Stimulated activated naive B cell treated with anti-CD40 and anti-IgM and Interleukin-4, amounts not matched to agents 10 μg/mL and 1 μg/mL and 100 μg/mL, for 72 hours (primary cell): ENCODE measurements at regions not wholly inside any gene's neighbourhood (a gene's known extent, or its start where the extent isn't known, plus 50 kb on each side); places are given as distances from the start of the nearest gene placed in this dataset.

ENCODE experiments used
- ATAC-seq, 2 donors: fragments of 150-1000 bp; cut with Tn5 transposase; replicated peaks; 2 replicates each; pipeline ENCODE4 v1.10.0; 2021; ENCODE audit warnings: moderate library complexity in 1 of 2
- DNase-seq: peaks from one replicate; pipeline ENCODE4 v3.0.0; 2021
- H3K27ac Mint-ChIP-seq: one replicate; pipeline ENCODE4 v1.8.0; 2022; ENCODE audit warnings: mild to moderate bottlenecking, mixed read lengths
- H3K27me3 Mint-ChIP-seq, 2 donors: one replicate each; pipeline ENCODE4 v1.8.0; 2022; ENCODE audit warnings: mixed read lengths in 2 of 2
- H3K36me3 Mint-ChIP-seq, 2 donors: one replicate each; pipeline ENCODE4 v1.8.0; 2022; ENCODE audit warnings: mixed read lengths in 2 of 2, mild to moderate bottlenecking in 1 of 2
- H3K4me1 Mint-ChIP-seq, 2 donors: one replicate each; pipeline ENCODE4 v1.8.0; 2022; ENCODE audit warnings: mixed read lengths in 2 of 2, mild to moderate bottlenecking in 1 of 2
- H3K4me3 Mint-ChIP-seq, 2 donors: one replicate each; pipeline ENCODE4 v1.8.0; 2022; ENCODE audit warnings: mild to moderate bottlenecking in 2 of 2, mixed read lengths in 2 of 2, moderate library complexity in 1 of 2
- H3K9me3 Mint-ChIP-seq, 2 donors: one replicate each; pipeline ENCODE4 v1.8.0; 2022; ENCODE audit warnings: mixed read lengths in 2 of 2, mild to moderate bottlenecking in 1 of 2

DNA sequence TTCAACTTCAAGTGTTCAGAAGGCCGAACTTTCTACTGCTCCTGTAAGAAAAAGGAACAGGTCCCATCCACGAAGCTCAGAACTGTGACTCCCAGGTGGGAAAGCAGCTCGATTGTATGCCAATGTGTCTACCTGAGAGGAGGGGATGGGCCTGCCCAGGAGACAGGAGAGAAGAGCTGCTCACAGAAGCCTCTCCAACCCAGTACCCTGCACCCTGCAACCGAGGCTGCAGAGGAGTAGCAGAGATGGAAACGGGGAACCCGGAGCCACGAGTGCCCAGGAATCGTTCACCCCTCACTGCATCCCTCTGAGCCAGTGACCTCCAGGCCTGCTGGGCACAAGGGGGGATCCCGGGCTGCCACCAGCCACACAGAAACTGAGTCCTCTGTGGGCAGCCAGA lies 86.5 kb upstream of the PRR23E start:
- Mint-ChIP-seq H3K9me3 (peaks cover 3 to 7% of the 10 kb centered on the region in 2 donors), H3K4me1 (no peaks in the 10 kb centered on the region), H3K36me3 (peaks cover 0 to 3% of the 10 kb centered on the region in 2 donors), H3K4me3 (no peak overlapping the region), H3K27ac (no peak overlapping the region), H3K27me3 (peaks cover 5 to 15% of the 10 kb centered on the region in 2 donors)
- DNase-seq (no peak), ATAC-seq (no peak)

DNA sequence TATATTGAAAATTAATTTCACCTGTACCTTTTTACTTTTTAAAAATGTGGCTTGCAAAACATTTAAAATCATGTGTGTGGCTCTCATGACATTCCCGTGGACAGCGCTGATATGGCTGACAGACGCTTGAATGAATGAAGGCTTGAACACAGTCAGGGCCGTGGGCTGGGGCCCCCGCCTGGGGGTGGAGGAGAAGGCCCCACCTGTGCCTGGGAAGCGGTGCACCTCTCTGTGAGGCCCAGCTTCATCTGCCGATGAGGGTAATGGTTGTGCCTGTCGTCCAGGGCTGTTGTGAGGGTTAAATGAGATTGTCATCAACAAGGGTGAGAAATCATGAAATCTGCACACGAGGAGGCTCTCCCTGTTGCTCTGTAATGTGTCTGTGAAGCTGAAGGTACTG lies 85.9 kb upstream of the PRR23E start:
- peaks cover 0 to 4% of the 10 kb centered on the region in 2 donors for H3K36me3 Mint-ChIP-seq
- DNase-seq (no peak), ATAC-seq (no peak)
- H3K4me3 Mint-ChIP-seq = no peak overlapping the region
- no peak overlapping the region for H3K27ac Mint-ChIP-seq
- H3K4me1 Mint-ChIP-seq = no peaks in the 10 kb centered on the region
- H3K9me3 Mint-ChIP-seq = peaks cover 3 to 9% of the 10 kb centered on the region in 2 donors
- peaks cover 5 to 15% of the 10 kb centered on the region in 2 donors for H3K27me3 Mint-ChIP-seq

- H3K27me3 Mint-ChIP-seq = peaks cover 5 to 15% of the 10 kb centered on the region in 2 donors
These were observed 85.2 kb upstream of the PRR23E start for GRCh38 chr3:127107491-127108375.

GRCh38 chr3:127108796-127109195 lies 84.1 kb upstream of the PRR23E start:
- H3K4me1 Mint-ChIP-seq = no peaks in the 10 kb centered on the region
- DNase-seq (no peak), ATAC-seq (no peak)
- H3K27ac Mint-ChIP-seq = no peak overlapping the region
- peaks cover 9 to 15% of the 10 kb centered on the region in 2 donors for H3K9me3 Mint-ChIP-seq
- H3K27me3 Mint-ChIP-seq = peaks cover 5 to 15% of the 10 kb centered on the region in 2 donors
- no peak overlapping the region for H3K4me3 Mint-ChIP-seq
- H3K36me3 Mint-ChIP-seq = peaks cover 0 to 4% of the 10 kb centered on the region in 2 donors

More at GRCh38 chr3:127107491-127108375, 85.2 kb upstream of the PRR23E start:
- H3K27ac Mint-ChIP-seq = no peak overlapping the region
- peaks cover 0 to 4% of the 10 kb centered on the region in 2 donors for H3K36me3 Mint-ChIP-seq
- no peaks in the 10 kb centered on the region for H3K4me1 Mint-ChIP-seq
- ATAC-seq (no peak), DNase-seq (no peak)
- H3K9me3 Mint-ChIP-seq = peaks cover 8 to 14% of the 10 kb centered on the region in 2 donors
- H3K4me3 Mint-ChIP-seq = no peak overlapping the region

DNA sequence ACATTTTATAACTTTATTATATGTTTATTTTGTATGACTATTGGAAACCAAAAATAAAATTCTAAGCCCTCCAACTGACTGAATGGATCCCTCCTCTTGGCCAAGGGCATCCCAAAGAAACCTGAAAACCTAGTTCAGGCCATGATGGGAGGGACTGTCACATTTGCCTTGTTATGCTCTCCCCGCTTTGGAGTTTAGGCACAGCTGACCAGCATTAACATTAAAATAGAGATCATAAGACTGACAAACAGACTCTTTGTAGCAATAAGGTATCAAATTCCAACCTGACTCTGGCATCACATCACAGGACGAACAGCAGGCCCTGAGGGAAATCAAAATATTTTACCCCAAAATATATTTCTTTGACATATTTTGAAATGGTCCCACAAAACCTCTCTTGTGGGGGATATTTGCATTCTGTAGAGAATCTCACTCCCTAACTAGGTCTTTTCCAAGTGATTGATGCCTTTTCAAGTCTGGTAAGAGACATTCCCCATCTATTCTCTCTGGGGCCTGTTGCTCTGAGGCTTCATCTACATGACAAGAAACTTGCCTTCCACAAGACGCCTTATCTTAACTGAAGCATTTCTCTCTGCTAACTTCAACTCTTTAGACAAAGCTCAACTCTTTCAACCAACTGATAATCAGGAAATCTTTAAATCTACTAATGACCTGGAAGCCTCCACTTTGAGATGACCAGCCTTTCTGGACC lies 81.8 kb upstream of the PRR23E start:
- Mint-ChIP-seq H3K4me1 (no peaks in the 10 kb centered on the region), H3K27ac (no peak overlapping the region), H3K36me3 (peaks cover 0 to 4% of the 10 kb centered on the region in 2 donors), H3K4me3 (no peak overlapping the region), H3K27me3 (peaks cover 5 to 10% of the 10 kb centered on the region in 2 donors), H3K9me3 (peaks cover 9 to 15% of the 10 kb centered on the region in 2 donors)
- ATAC-seq = no peak
- no peak for DNase-seq

GRCh38 chr3:127112796-127113570 lies 79.9 kb upstream of the PRR23E start:
- H3K4me3 Mint-ChIP-seq = no peak overlapping the region
- DNase-seq (no peak), ATAC-seq (no peak)
- peaks cover 0 to 4% of the 10 kb centered on the region in 2 donors for H3K36me3 Mint-ChIP-seq
- no peak overlapping the region for H3K27ac Mint-ChIP-seq
- no peaks in the 10 kb centered on the region for H3K4me1 Mint-ChIP-seq
- H3K27me3 Mint-ChIP-seq = peaks cover 5% of the 10 kb centered on the region in 2 donors
- peaks cover 9 to 15% of the 10 kb centered on the region in 2 donors for H3K9me3 Mint-ChIP-seq

DNA sequence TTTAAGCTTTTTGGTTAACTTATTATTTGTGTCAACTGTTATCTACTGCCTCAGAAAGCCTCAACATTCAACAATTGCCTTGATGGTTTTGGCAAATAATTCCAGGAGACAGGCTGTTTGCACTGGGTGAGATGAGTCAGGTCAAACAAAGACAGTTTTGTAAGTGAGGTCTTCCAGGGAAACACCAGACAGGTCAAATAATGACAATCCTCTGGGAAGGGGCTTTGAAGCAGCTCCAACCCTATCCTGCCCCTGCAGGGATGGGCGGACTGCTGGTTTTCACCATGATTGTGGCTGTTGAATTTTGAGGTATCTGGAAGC lies 79.4 kb upstream of the PRR23E start:
- H3K27me3 Mint-ChIP-seq = peaks cover 5% of the 10 kb centered on the region in 2 donors
- peaks cover 0 to 4% of the 10 kb centered on the region in 2 donors for H3K36me3 Mint-ChIP-seq
- ATAC-seq (no peak), DNase-seq (no peak)
- H3K4me1 Mint-ChIP-seq = no peaks in the 10 kb centered on the region
- no peak overlapping the region for H3K27ac Mint-ChIP-seq
- no peak overlapping the region for H3K4me3 Mint-ChIP-seq
- peaks cover 9 to 15% of the 10 kb centered on the region in 2 donors for H3K9me3 Mint-ChIP-seq

- Mint-ChIP-seq H3K27ac (no peak overlapping the region), H3K9me3 (peaks cover 9 to 15% of the 10 kb centered on the region in 2 donors), H3K27me3 (peaks cover 5% of the 10 kb centered on the region in 2 donors), H3K36me3 (peaks cover 0 to 4% of the 10 kb centered on the region in 2 donors), H3K4me3 (no peak overlapping the region), H3K4me1 (no peaks in the 10 kb centered on the region)
- DNase-seq = no peak
- no peak for ATAC-seq
These were observed 78.4 kb upstream of the PRR23E start for GRCh38 chr3:127114337-127115070.

DNA sequence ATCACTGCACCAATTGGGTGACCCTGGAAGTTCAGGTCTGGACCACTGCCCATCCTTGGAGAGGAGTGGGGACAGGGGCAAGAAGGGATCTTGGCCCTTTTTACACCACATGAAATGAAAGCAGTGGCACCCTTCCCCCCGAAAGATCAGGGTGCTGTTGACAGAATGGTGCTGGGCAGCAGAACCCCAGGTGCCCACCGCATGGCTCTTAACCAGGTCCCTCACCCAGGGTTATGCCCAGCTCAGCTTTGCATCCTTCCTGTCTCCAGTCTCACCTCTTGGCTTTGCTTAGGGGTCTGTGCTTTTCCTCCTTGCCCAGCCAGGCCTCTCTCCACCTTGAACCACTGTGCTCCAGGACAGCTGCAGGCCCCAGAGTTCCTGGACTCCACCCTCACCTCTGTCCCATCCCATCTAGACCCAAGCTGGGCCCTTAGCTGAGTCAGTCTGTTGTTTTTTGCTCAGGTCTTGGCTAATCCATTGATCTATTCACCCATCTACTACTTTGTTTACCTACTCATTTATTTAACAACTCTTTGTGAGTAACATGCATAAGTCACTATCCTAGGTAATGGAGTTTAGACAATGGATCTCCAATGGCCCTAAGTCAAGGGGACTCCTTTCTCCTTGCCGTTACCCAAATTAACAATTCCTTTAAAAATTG lies 77.1 kb upstream of the PRR23E start:
- Mint-ChIP-seq H3K4me1 (no peaks in the 10 kb centered on the region), H3K9me3 (peaks cover 9 to 10% of the 10 kb centered on the region in 2 donors), H3K36me3 (peaks cover 0 to 4% of the 10 kb centered on the region in 2 donors), H3K4me3 (no peak overlapping the region), H3K27me3 (peaks cover 0 to 13% of the 10 kb centered on the region in 2 donors), H3K27ac (no peak overlapping the region)
- DNase-seq (no peak), ATAC-seq (no peak)

- Mint-ChIP-seq H3K27ac (no peak overlapping the region), H3K36me3 (no peaks in the 10 kb centered on the region), H3K9me3 (peaks cover 0 to 2% of the 10 kb centered on the region in 2 donors), H3K27me3 (peaks cover 0 to 19% of the 10 kb centered on the region in 2 donors), H3K4me1 (no peaks in the 10 kb centered on the region), H3K4me3 (no peak overlapping the region)
- DNase-seq = no peak
- ATAC-seq = no peak
These were observed 74.6 kb upstream of the PRR23E start for GRCh38 chr3:127118366-127118765.

DNA sequence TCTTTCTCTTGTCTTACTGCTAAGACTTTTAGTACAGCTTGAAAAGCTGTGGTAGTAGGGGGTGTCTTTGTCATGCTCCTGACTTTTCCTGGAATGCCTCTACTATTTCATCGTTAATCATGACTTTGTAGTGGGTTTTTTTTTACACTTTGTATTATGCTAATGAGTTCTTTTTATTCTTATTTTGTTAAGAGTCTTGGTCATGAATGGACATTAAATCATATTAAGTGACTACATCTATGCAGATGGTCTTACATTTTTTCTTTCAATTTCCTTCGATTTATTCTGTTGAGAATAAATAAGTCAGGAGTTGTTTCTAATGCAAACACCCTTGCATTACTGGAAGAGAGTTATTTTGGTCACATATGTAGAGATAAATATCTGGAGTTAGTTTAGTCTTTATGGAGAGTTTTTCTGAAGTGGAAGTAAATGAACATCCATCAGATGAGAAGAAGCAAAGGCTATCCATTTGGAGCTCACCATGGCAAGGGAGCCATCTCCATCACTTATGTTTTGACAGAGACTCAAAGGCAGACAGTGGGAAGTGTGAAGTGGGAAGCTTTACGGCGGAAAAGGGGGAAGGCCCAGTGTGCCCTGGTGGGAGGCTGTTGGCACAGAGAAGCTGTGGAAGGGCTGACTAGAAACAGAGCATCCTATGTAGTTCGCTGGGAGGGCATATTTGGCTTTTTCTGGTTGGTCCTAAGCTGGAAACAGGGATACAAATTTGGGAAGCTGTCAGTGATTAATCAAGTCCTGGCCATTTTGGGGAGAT lies 73.1 kb upstream of the PRR23E start:
- Mint-ChIP-seq H3K27me3 (peaks cover 4 to 32% of the 10 kb centered on the region in 2 donors), H3K36me3 (no peaks in the 10 kb centered on the region), H3K4me3 (no peak overlapping the region), H3K4me1 (no peaks in the 10 kb centered on the region), H3K9me3 (peaks cover 0 to 2% of the 10 kb centered on the region in 2 donors), H3K27ac (no peak overlapping the region)
- ATAC-seq (no peak), DNase-seq (no peak)

DNA sequence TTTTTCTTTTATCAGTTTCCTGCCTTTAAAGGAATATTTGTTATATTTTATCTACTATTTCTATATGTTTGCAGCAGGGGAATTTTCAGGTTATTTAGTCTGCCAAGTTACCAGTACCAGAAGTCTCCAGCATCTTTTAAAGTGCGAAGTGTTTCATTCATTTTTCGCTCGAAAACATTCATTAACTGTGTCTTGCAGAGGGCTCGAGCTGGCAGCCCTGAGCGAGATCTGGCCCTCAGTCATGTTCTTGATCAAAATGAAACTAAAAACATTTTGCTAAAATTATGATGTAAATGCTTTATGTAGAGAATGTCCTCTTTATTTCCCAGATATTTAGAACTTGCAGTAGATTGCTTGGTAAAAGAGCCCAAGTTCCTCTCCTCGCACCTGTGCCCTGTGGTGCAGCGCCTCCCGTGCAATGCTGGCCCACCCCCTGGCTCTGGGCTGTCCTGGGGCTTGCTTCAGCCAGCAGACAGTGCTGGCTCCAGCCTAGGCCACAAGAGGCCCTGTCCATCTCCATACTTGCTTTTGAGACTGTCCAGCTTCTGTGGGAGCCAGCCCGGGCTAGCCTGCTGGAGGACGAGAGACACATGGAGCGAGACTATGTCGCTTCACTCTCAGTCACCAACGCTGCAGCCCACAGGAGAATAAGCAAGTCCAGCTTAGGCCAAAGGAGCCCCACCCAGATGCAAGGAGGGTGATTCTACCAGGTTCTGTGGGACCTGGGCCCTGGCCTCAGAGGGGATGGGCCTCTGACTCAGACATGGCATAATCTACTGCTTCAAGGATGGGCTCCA lies 71.9 kb upstream of the PRR23E start:
- H3K27me3 Mint-ChIP-seq = peaks cover 4 to 34% of the 10 kb centered on the region in 2 donors
- H3K9me3 Mint-ChIP-seq = peaks cover 0 to 2% of the 10 kb centered on the region in 2 donors
- no peak overlapping the region for H3K27ac Mint-ChIP-seq
- H3K4me1 Mint-ChIP-seq = no peaks in the 10 kb centered on the region
- H3K36me3 Mint-ChIP-seq = no peaks in the 10 kb centered on the region
- ATAC-seq = no peak
- H3K4me3 Mint-ChIP-seq = no peak overlapping the region
- no peak for DNase-seq
